ENCODE measurements at regions not wholly inside any gene's neighbourhood (a gene's known extent, or its start where the extent isn't known, plus 50 kb on each side); places are given as distances from the start of the nearest gene placed in this dataset.

DNA sequence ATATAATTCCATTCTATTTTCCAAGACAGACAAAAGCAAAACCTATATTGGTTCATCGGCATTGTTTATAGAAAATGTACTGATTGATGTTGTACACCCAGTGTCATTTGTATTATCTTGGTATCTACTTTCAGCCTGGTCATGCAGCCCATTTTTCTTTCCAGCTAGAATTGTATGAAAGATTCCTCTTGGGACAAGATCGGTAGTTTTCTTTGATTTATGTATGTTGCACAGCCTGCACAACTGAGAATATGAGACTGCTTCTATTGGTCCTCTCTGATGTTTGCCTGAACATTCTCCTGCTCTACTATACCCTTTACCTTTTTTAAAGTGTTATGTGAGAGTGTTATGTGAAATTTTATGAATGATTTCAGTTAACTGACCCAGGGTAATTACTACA is 487.7 kb upstream of the PRR20A start:
- H3K36me3 ChIP-seq (ENCODE audit: insufficient read depth, low read length, poor library complexity, severe bottlenecking) = no peaks in the 10 kb centered on the region
- no TSS peak for BruUV-seq (replicated peaks)
- H3K4me3 ChIP-seq (ENCODE audit: low read depth, low read length, poor library complexity, severe bottlenecking) = no peak overlapping the region
- no peak for TF ChIP-seq EZH2 (IDR thresholded peaks at IDR 0.05; ENCODE audit: borderline replicate concordance, low read depth, low read length, poor library complexity, severe bottlenecking)
- TF ChIP-seq, protein P1, sequence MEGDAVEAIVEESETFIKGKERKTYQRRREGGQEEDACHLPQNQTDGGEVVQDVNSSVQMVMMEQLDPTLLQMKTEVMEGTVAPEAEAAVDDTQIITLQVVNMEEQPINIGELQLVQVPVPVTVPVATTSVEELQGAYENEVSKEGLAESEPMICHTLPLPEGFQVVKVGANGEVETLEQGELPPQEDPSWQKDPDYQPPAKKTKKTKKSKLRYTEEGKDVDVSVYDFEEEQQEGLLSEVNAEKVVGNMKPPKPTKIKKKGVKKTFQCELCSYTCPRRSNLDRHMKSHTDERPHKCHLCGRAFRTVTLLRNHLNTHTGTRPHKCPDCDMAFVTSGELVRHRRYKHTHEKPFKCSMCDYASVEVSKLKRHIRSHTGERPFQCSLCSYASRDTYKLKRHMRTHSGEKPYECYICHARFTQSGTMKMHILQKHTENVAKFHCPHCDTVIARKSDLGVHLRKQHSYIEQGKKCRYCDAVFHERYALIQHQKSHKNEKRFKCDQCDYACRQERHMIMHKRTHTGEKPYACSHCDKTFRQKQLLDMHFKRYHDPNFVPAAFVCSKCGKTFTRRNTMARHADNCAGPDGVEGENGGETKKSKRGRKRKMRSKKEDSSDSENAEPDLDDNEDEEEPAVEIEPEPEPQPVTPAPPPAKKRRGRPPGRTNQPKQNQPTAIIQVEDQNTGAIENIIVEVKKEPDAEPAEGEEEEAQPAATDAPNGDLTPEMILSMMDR (conservative IDR thresholded peaks at IDR 0.05; ENCODE audit: low read depth, low read length) = no peak
- no peaks in the 10 kb centered on the region for H3K4me1 ChIP-seq (ENCODE audit: insufficient read depth, low read length, poor library complexity, severe bottlenecking)
- POLR2A ChIA-PET (ENCODE audit: low non-redundant PET) = no interaction called here
- CTCF ChIA-PET = no interaction called here
- H3K9me3 ChIP-seq (ENCODE audit: low read depth, low read length, poor library complexity, severe bottlenecking) = peaks cover 3% of the 10 kb centered on the region
- DNase-seq (ENCODE audit: low spot score) = no peak
- H3K27ac ChIP-seq (ENCODE audit: low read depth, low read length, poor library complexity, severe bottlenecking) = no peak overlapping the region
- no peaks in the 10 kb centered on the region for H3K27me3 ChIP-seq (replicated peaks; ENCODE audit: insufficient read depth, low read depth, low read length, poor library complexity)
- intact Hi-C loops (cut with micrococcal nuclease; ENCODE audit: unreplicated experiment) = no loop called here

DNA sequence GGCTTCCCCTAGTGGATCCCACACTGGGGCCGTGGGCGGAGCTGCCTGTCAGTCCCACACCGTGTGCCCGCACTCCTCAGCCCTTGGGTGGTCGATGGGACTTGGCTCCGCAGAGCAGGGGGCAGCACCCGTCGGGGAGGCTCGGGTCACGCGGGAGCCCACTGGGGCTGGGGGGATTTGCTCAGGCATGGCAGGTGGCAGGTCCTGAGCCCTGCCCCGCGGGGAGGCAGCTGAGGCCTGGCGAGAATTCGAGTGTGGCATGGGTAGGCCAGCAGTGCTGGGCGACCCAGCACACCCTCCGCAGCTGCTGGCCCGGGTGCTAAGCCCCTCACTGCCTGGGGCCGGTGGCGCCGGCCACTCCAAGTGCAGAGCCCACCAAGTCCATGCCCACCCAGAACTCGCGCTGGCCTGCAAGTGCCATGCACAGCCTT is 481.7 kb upstream of the PRR20A start:
- no peak for DNase-seq (ENCODE audit: low spot score)
- H3K36me3 ChIP-seq (ENCODE audit: insufficient read depth, low read length, poor library complexity, severe bottlenecking) = no peaks in the 10 kb centered on the region
- H3K27ac ChIP-seq (ENCODE audit: low read depth, low read length, poor library complexity, severe bottlenecking) = no peak overlapping the region
- H3K4me3 ChIP-seq (ENCODE audit: low read depth, low read length, poor library complexity, severe bottlenecking) = no peak overlapping the region
- no peak for TF ChIP-seq EZH2 (IDR thresholded peaks at IDR 0.05; ENCODE audit: borderline replicate concordance, low read depth, low read length, poor library complexity, severe bottlenecking)
- TF ChIP-seq, protein P1 (conservative IDR thresholded peaks at IDR 0.05; ENCODE audit: low read depth, low read length) = no peak
- no TSS peak for BruUV-seq (replicated peaks)
- ChIA-PET POLR2A (ENCODE audit: low non-redundant PET) (no interaction called here), CTCF (no interaction called here)
- no peaks in the 10 kb centered on the region for H3K9me3 ChIP-seq (ENCODE audit: low read depth, low read length, poor library complexity, severe bottlenecking)
- intact Hi-C loops (cut with micrococcal nuclease; ENCODE audit: unreplicated experiment) = no loop called here
- no peaks in the 10 kb centered on the region for H3K4me1 ChIP-seq (ENCODE audit: insufficient read depth, low read length, poor library complexity, severe bottlenecking)
- H3K27me3 ChIP-seq (replicated peaks; ENCODE audit: insufficient read depth, low read depth, low read length, poor library complexity) = no peaks in the 10 kb centered on the region

DNA sequence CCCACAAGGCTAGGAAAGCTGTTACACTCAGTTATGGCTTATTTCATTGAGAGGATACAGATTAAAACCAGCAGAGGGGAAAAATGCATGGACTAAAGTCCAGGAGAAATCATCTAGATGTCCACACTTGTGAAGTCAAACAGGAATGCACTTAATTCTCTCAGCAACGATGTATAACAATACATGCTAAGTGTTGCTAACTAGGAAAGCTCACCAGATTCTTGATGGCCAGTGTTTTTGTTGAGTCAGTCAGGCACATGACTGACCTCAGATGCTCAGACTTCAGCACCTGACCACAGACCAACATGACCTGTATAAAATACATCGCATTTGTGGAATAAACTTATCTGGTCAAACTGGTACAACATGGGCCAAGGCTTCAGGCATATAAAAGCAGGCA is 470.2 kb upstream of the PRR20A start:
- TF ChIP-seq, protein P1 (conservative IDR thresholded peaks at IDR 0.05; ENCODE audit: low read depth, low read length) = no peak
- no peak for TF ChIP-seq EZH2 (IDR thresholded peaks at IDR 0.05; ENCODE audit: borderline replicate concordance, low read depth, low read length, poor library complexity, severe bottlenecking)
- H3K36me3 ChIP-seq (ENCODE audit: insufficient read depth, low read length, poor library complexity, severe bottlenecking) = no peaks in the 10 kb centered on the region
- BruUV-seq (replicated peaks) = no TSS peak
- DNase-seq (ENCODE audit: low spot score) = no peak
- ChIA-PET CTCF (no interaction called here), POLR2A (ENCODE audit: low non-redundant PET) (no interaction called here)
- intact Hi-C loops (cut with micrococcal nuclease; ENCODE audit: unreplicated experiment) = no loop called here
- H3K4me1 ChIP-seq (ENCODE audit: insufficient read depth, low read length, poor library complexity, severe bottlenecking) = no peaks in the 10 kb centered on the region
- H3K9me3 ChIP-seq (ENCODE audit: low read depth, low read length, poor library complexity, severe bottlenecking) = no peaks in the 10 kb centered on the region
- H3K27me3 ChIP-seq (replicated peaks; ENCODE audit: insufficient read depth, low read depth, low read length, poor library complexity) = no peaks in the 10 kb centered on the region
- no peak overlapping the region for H3K27ac ChIP-seq (ENCODE audit: low read depth, low read length, poor library complexity, severe bottlenecking)
- no peak overlapping the region for H3K4me3 ChIP-seq (ENCODE audit: low read depth, low read length, poor library complexity, severe bottlenecking)
